ENCODE measurements at regions not wholly inside any gene's neighbourhood (a gene's known extent, or its start where the extent isn't known, plus 50 kb on each side); places are given as distances from the start of the nearest gene placed in this dataset.

DNA sequence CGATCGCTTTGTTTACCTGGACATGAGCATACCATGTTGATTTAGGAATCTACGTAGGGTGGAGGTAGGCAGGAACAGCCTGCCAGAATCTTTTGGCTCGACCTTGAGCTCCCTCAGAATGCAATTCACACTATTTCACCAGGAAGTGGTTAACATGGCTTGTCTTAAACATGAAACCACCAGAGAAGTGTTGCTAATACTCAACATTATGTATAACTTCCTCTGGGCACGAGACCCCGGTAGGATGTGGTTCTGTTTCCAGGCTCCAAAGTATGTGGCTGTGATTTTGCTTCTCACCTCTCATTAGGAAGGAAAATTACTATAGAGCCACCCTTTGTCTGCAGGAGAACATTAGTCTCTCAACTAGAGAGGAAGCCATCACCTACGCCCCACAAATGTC, 59.0 kb upstream of the VCX3B start:
- H3K9me3 Mint-ChIP-seq (ENCODE audit: unreplicated experiment) = no peaks in the 10 kb centered on the region
- DNase-seq (ENCODE audit: low read depth) (peak; percentile 51), FAIRE-seq (peak; percentile 62)
- H3K4me2 ChIP-seq (ENCODE audit: low read length) = peak overlapping the region; percentile 54
- no peaks in the 10 kb centered on the region for H3K36me3 ChIP-seq (ENCODE audit: insufficient read depth, low read length)
- H3K36me3 Mint-ChIP-seq (ENCODE audit: low read depth, unreplicated experiment) = no peaks in the 10 kb centered on the region
- H3K4me1 ChIP-seq (ENCODE audit: insufficient read depth, low read length) = no peaks in the 10 kb centered on the region
- no peaks in the 10 kb centered on the region for H3K27me3 ChIP-seq (ENCODE audit: insufficient read depth, low read length)
- H3K4me3 ChIP-seq (ENCODE audit: insufficient read depth, low read depth, low read length) = no peak overlapping the region
- no peak for TF ChIP-seq CTCF (IDR thresholded peaks at IDR 0.05; ENCODE audit: insufficient read depth, low read depth, low read length)
- no peak for TF ChIP-seq EZH2 (IDR thresholded peaks at IDR 0.05; ENCODE audit: insufficient read depth, low read length)
- H3K27me3 Mint-ChIP-seq (ENCODE audit: low read depth, unreplicated experiment) = no peaks in the 10 kb centered on the region
- no peaks in the 10 kb centered on the region for H4K20me1 ChIP-seq (ENCODE audit: insufficient read depth, low read length)
- H3K9ac ChIP-seq (ENCODE audit: low read length) = no peak overlapping the region
- H3K4me1 Mint-ChIP-seq (ENCODE audit: low read depth, unreplicated experiment) = peaks cover 11% of the 10 kb centered on the region
- H3K27ac ChIP-seq (ENCODE audit: low read depth, low read length) = no peak overlapping the region
- no peaks in the 10 kb centered on the region for H3K9me3 ChIP-seq (ENCODE audit: insufficient read depth, low read depth, low read length)
- H2AFZ ChIP-seq (ENCODE audit: low read depth, low read length) = no peak overlapping the region
- no peaks in the 10 kb centered on the region for H3K79me2 ChIP-seq (ENCODE audit: insufficient read depth, low read length)
- H3K27ac Mint-ChIP-seq (ENCODE audit: unreplicated experiment) = peak overlapping the region; percentile 78
- no peak overlapping the region for H3K4me3 Mint-ChIP-seq (ENCODE audit: unreplicated experiment)

DNA sequence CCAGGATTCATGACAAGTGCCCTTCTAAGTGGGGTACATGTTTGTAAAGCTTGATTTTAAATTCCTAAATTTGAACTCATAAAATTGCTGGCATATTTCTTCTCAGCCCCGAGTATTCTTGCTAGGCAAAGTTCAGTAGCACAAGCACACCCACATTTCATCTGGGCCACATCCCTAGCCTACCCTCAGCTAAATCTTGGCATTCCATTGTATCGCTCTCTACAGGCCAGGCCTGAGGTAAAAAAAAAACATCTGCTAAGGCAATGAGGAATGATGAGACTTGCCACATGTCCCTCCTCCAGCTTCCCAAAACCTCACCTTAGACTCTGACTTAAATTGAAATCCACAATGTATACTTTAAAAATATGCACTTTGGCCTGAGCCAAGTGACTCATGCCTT, 51.4 kb upstream of the VCX3B start:
- H3K27me3 Mint-ChIP-seq (ENCODE audit: low read depth, unreplicated experiment) = no peaks in the 10 kb centered on the region
- Histone ChIP-seq H3K9me3 (ENCODE audit: insufficient read depth, low read depth, low read length) (no peaks in the 10 kb centered on the region), H3K79me2 (ENCODE audit: insufficient read depth, low read length) (no peaks in the 10 kb centered on the region), H4K20me1 (ENCODE audit: insufficient read depth, low read length) (no peaks in the 10 kb centered on the region), H3K27me3 (ENCODE audit: insufficient read depth, low read length) (no peaks in the 10 kb centered on the region), H2AFZ (ENCODE audit: low read depth, low read length) (no peak overlapping the region), H3K4me1 (ENCODE audit: insufficient read depth, low read length) (no peaks in the 10 kb centered on the region), H3K9ac (ENCODE audit: low read length) (no peak overlapping the region), H3K27ac (ENCODE audit: low read depth, low read length) (no peak overlapping the region), H3K4me2 (ENCODE audit: low read length) (no peak overlapping the region), H3K4me3 (ENCODE audit: insufficient read depth, low read depth, low read length) (no peak overlapping the region), H3K36me3 (ENCODE audit: insufficient read depth, low read length) (no peaks in the 10 kb centered on the region)
- DNase-seq (ENCODE audit: low read depth) (peak; percentile 50), FAIRE-seq (no peak)
- H3K9me3 Mint-ChIP-seq (ENCODE audit: unreplicated experiment) = peaks cover 2% of the 10 kb centered on the region
- TF ChIP-seq EZH2 (IDR thresholded peaks at IDR 0.05; ENCODE audit: insufficient read depth, low read length) = no peak
- no peak for TF ChIP-seq CTCF (IDR thresholded peaks at IDR 0.05; ENCODE audit: insufficient read depth, low read depth, low read length)
- H3K36me3 Mint-ChIP-seq (ENCODE audit: low read depth, unreplicated experiment) = no peaks in the 10 kb centered on the region
- no peak overlapping the region for H3K4me3 Mint-ChIP-seq (ENCODE audit: unreplicated experiment)
- no peak overlapping the region for H3K27ac Mint-ChIP-seq (ENCODE audit: unreplicated experiment)
- H3K4me1 Mint-ChIP-seq (ENCODE audit: low read depth, unreplicated experiment) = no peaks in the 10 kb centered on the region

All from astrocyte (in vitro differentiated cells and primary cell).